Left ventricle myocardium superior (tissue), 1 donor: ENCODE measurements at regions not wholly inside any gene's neighbourhood (a gene's known extent, or its start where the extent isn't known, plus 50 kb on each side); places are given as distances from the start of the nearest gene placed in this dataset.

Source experiments
- ATAC-seq: fragments of 200-7000 bp; cut with Tn5 transposase; one replicate; pipeline ENCODE4 v1.9.1; 2020; ENCODE audit warnings: mild to moderate bottlenecking, moderate library complexity
- DNase-seq: peaks from one replicate; pipeline ENCODE4 v3.0.0-alpha.2; 2020
- intact Hi-C: fragments of 100-400 bp; cut with micrococcal nuclease; formaldehyde crosslinking; loops from one replicate; pipeline ENCODE4 v1.11.0; 2022
- donor health status: DM: no; HTN: yes; CAD: no; lungs with severe emphysema.

GRCh38 chr2:64860936-64861335 is 128.3 kb upstream of the SLC1A4 start:
- no peak for ATAC-seq
- no peak for DNase-seq
- intact Hi-C loops: no loop called here

- ATAC-seq (no peak), DNase-seq (no peak)
- intact Hi-C loops: no loop called here
Observed at GRCh38 chr2:64861452-64862397, 127.5 kb upstream of the SLC1A4 start.

GRCh38 chr2:64862623-64863022 is 126.6 kb upstream of the SLC1A4 start:
- intact Hi-C loops: no loop called here
- ATAC-seq (no peak), DNase-seq (no peak)

- DNase-seq: no peak
- no peak for ATAC-seq
- intact Hi-C loops: no loop called here
Observed at GRCh38 chr2:64863097-64863820, 125.9 kb upstream of the SLC1A4 start.

GRCh38 chr2:64865073-64865830 is 123.9 kb upstream of the SLC1A4 start:
- peak; percentile 90 for ATAC-seq
- intact Hi-C loops: no loop called here
- peak; percentile 82 for DNase-seq

- no peak for ATAC-seq
- DNase-seq: no peak
- intact Hi-C loops: no loop called here
Observed at GRCh38 chr2:64865831-64866345, 123.3 kb upstream of the SLC1A4 start.

- peak; percentile 37 for DNase-seq
- intact Hi-C loops: no loop called here
- ATAC-seq: no peak
Observed at GRCh38 chr2:64866797-64867196, 122.4 kb upstream of the SLC1A4 start.

- intact Hi-C loops: no loop called here
- DNase-seq (no peak), ATAC-seq (no peak)
Observed at GRCh38 chr2:64867253-64867996, 121.8 kb upstream of the SLC1A4 start.

GRCh38 chr2:64869126-64869525 is 120.1 kb upstream of the SLC1A4 start:
- ATAC-seq: no peak

GRCh38 chr2:64873472-64873924 is 115.7 kb upstream of the SLC1A4 start:
- intact Hi-C loops: loop anchor here (5.0 kb wide), 2 partner anchors 226 to 281 kb away; no protein-coding TSS in a partner anchor
- peak; percentile 82 for ATAC-seq
- peak; percentile 86 for DNase-seq

More at GRCh38 chr2:64869126-64869525, 120.1 kb upstream of the SLC1A4 start:
- DNase-seq: no peak
- intact Hi-C loops: no loop called here

GRCh38 chr2:64874593-64874992 is 114.6 kb upstream of the SLC1A4 start:
- DNase-seq: no peak
- intact Hi-C loops: loop anchor here (5.0 kb wide), 2 partner anchors 227 to 282 kb away; no protein-coding TSS in a partner anchor
- ATAC-seq: no peak

- no peak for DNase-seq
- intact Hi-C loops: no loop called here
Observed at GRCh38 chr2:64875368-64875767, 113.8 kb upstream of the SLC1A4 start.

GRCh38 chr2:64876137-64876647 is 113.0 kb upstream of the SLC1A4 start:
- peak; percentile 86 for ATAC-seq
- DNase-seq: no peak

More at GRCh38 chr2:64875368-64875767, 113.8 kb upstream of the SLC1A4 start:
- ATAC-seq: no peak

GRCh38 chr2:64879745-64880144 is 109.5 kb upstream of the SLC1A4 start:
- ATAC-seq: no peak
- no peak for DNase-seq
- intact Hi-C loops: no loop called here

More at GRCh38 chr2:64876137-64876647, 113.0 kb upstream of the SLC1A4 start:
- intact Hi-C loops: no loop called here

GRCh38 chr2:64880193-64880951 is 108.8 kb upstream of the SLC1A4 start:
- intact Hi-C loops: no loop called here
- no peak for ATAC-seq

GRCh38 chr2:64881037-64881492 is 108.1 kb upstream of the SLC1A4 start:
- ATAC-seq (no peak), DNase-seq (no peak)
- intact Hi-C loops: no loop called here

More at GRCh38 chr2:64880193-64880951, 108.8 kb upstream of the SLC1A4 start:
- DNase-seq: no peak

GRCh38 chr2:64887565-64887964 is 101.6 kb upstream of the SLC1A4 start:
- DNase-seq (no peak), ATAC-seq (no peak)
- intact Hi-C loops: no loop called here
